Thyroid gland (tissue), 4 donors: ENCODE measurements at regions not wholly inside any gene's neighbourhood (a gene's known extent, or its start where the extent isn't known, plus 50 kb on each side); places are given as distances from the start of the nearest gene placed in this dataset.

ENCODE experiments used
- DNase-seq, 2 donors: peaks; one replicate each; pipeline ENCODE4 v3.0.0-alpha.2; 2019
- H3K27ac ChIP-seq, 3 donors: fragments of 200-600 bp; sonication (generic); 1 replicate in 2 of 3; 2 replicates in 1 of 3; pipeline ENCODE4 v1.5.1; 2016 to 2019; ENCODE audit warnings: mild to moderate bottlenecking in 1 of 3, moderate library complexity in 1 of 3
- H3K27me3 ChIP-seq: fragments of 200-600 bp; sonication (generic); one replicate; pipeline ENCODE4 v1.5.1; 2019
- H3K36me3 ChIP-seq, 2 donors: fragments of 200-600 bp; sonication (generic); one replicate each; pipeline ENCODE4 v1.5.1; 2016 to 2019
- H3K4me1 ChIP-seq, 2 donors: fragments of 200-600 bp; sonication (generic); one replicate each; pipeline ENCODE4 v1.5.1; 2017 to 2019
- H3K4me3 ChIP-seq, 3 donors: fragments of 200-600 bp; sonication (generic); replicated peaks in 1 of 3; 1 replicate in 2 of 3; 2 replicates in 1 of 3; pipeline ENCODE4 v1.5.1; 2016; ENCODE audit warnings: mild to moderate bottlenecking in 1 of 3
- H3K9me3 ChIP-seq: fragments of 200-600 bp; sonication (generic); one replicate; pipeline ENCODE4 v1.5.1; 2017
- CTCF ChIP-seq, 6 experiments: fragments of 200-600 bp in 3 of 6; fragments of 450-650 bp in 3 of 6; sonication (generic) in 3 of 6; IDR thresholded peaks; one replicate each; pipeline ENCODE4 v1.5.1; 2016 to 2019; ENCODE audit warnings: antibody characterized with exemption in 6 of 6, mild to moderate bottlenecking in 2 of 6, inconsistent platforms in 1 of 6, moderate library complexity in 1 of 6
- POLR2A ChIP-seq, 2 donors: fragments of 450-650 bp; IDR thresholded peaks; one replicate each; pipeline ENCODE4 v1.6.1; 2017; ENCODE audit warnings: antibody characterized with exemption in 2 of 2, mild to moderate bottlenecking in 2 of 2, moderate library complexity in 1 of 2
- WGBS, 2 donors: methylation state at CpG; one replicate each; pipeline ENCODE4 v1.1.5; 2017; 5-methylcytosine and 5-hydroxymethylcytosine counted together
- intact Hi-C: fragments of 100-400 bp; cut with DNase I; formaldehyde crosslinking; loops from one replicate; pipeline ENCODE4 v1.15.1; 2023

GRCh38 chr2:235332240-235332890 is 161.5 kb upstream of the AGAP1 start:
- intact Hi-C loops = no loop called here
- no peaks in the 10 kb centered on the region for H3K27me3 ChIP-seq
- no peaks in the 10 kb centered on the region for H3K4me1 ChIP-seq
- H3K4me3 ChIP-seq = no peak overlapping the region
- no peak overlapping the region for H3K27ac ChIP-seq
- WGBS, 2 donors = 93 to 96% methylated on average over 5 of the region's 5 CpGs
- no peaks in the 10 kb centered on the region for H3K9me3 ChIP-seq
- no peaks in the 10 kb centered on the region for H3K36me3 ChIP-seq
- no peak for TF ChIP-seq CTCF (IDR thresholded peaks at IDR 0.05)
- no peak for TF ChIP-seq POLR2A (IDR thresholded peaks at IDR 0.05)
- DNase-seq = no peak

GRCh38 chr2:235333076-235333475 is 160.8 kb upstream of the AGAP1 start:
- no peak for DNase-seq
- Histone ChIP-seq H3K9me3 (no peaks in the 10 kb centered on the region), H3K27ac (no peak overlapping the region), H3K4me1 (no peaks in the 10 kb centered on the region), H3K36me3 (no peaks in the 10 kb centered on the region), H3K27me3 (no peaks in the 10 kb centered on the region), H3K4me3 (no peak overlapping the region)
- intact Hi-C loops = no loop called here
- TF ChIP-seq POLR2A (IDR thresholded peaks at IDR 0.05) (no peak), CTCF (IDR thresholded peaks at IDR 0.05) (no peak)
- 81 to 85% methylated on average over 5 of the region's 5 CpGs for WGBS, 2 donors

GRCh38 chr2:235334179-235334578 is 159.7 kb upstream of the AGAP1 start:
- Histone ChIP-seq H3K36me3 (no peaks in the 10 kb centered on the region), H3K4me3 (no peak overlapping the region), H3K27me3 (no peaks in the 10 kb centered on the region), H3K4me1 (no peaks in the 10 kb centered on the region), H3K27ac (no peak overlapping the region), H3K9me3 (no peaks in the 10 kb centered on the region)
- no peak for DNase-seq
- intact Hi-C loops = no loop called here
- 71 to 90% methylated on average over 4 of the region's 4 CpGs for WGBS, 2 donors
- TF ChIP-seq POLR2A (IDR thresholded peaks at IDR 0.05) (no peak), CTCF (IDR thresholded peaks at IDR 0.05) (no peak)

- TF ChIP-seq CTCF (IDR thresholded peaks at IDR 0.05) (no peak), POLR2A (IDR thresholded peaks at IDR 0.05) (no peak)
- Histone ChIP-seq H3K4me1 (no peaks in the 10 kb centered on the region), H3K9me3 (no peaks in the 10 kb centered on the region), H3K27ac (no peak overlapping the region), H3K4me3 (no peak overlapping the region), H3K27me3 (no peaks in the 10 kb centered on the region), H3K36me3 (no peaks in the 10 kb centered on the region)
- DNase-seq = no peak
- intact Hi-C loops = no loop called here
- 83 to 85% methylated on average over 9 of the region's 9 CpGs for WGBS, 2 donors
These were observed 150.6 kb upstream of the AGAP1 start for GRCh38 chr2:235343156-235343774.

GRCh38 chr2:235343869-235344268 is 150.0 kb upstream of the AGAP1 start:
- no peaks in the 10 kb centered on the region for H3K9me3 ChIP-seq
- TF ChIP-seq CTCF (IDR thresholded peaks at IDR 0.05) (no peak), POLR2A (IDR thresholded peaks at IDR 0.05) (no peak)
- intact Hi-C loops = no loop called here
- WGBS, 2 donors = 51 to 55% methylated on average over 10 of the region's 10 CpGs
- H3K36me3 ChIP-seq = no peaks in the 10 kb centered on the region
- H3K4me3 ChIP-seq = no peak overlapping the region
- H3K4me1 ChIP-seq = no peaks in the 10 kb centered on the region
- no peak overlapping the region for H3K27ac ChIP-seq
- no peaks in the 10 kb centered on the region for H3K27me3 ChIP-seq
- DNase-seq = peak; percentile 9 to 14
